ENCODE measurements at regions not wholly inside any gene's neighbourhood (a gene's known extent, or its start where the extent isn't known, plus 50 kb on each side); places are given as distances from the start of the nearest gene placed in this dataset.
"Not testable (repeated sequence)": the region's sequence is repeated elsewhere in the genome, so short reads cannot be mapped to it uniquely, and the experiment has no call there.

DNA sequence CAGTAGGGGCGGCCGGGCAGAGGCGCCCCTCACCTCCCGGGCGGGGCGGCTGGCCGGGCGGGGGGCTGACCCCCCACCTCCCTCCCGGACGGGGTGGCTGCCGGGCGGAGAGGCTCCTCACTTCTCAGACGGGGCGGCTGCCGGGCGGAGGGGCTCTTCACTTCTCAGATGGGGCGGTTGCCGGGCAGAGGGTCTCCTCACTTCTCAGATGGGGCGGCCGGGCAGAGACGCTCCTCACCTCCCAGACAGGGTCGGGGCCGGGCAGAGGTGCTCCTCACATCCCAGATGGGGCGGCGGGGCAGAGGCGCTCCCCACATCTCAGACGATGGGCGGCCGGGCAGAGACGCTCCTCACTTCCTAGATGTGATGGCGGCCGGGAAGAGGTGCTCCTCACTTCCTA lies 389.8 kb downstream of the DSEL start:
- WGBS (ENCODE audit: insufficient coverage, low lambda C conversion rate), result no CpG with 5 or more reads among the region's 32 CpGs
- not testable (repeated sequence) for H3K27me3 ChIP-seq (ENCODE audit: control insufficient read depth, insufficient read depth, low read length); H3K4me3 ChIP-seq (ENCODE audit: low read length); H3K36me3 ChIP-seq (ENCODE audit: control insufficient read depth, insufficient read depth, low read length); H3K27ac ChIP-seq (ENCODE audit: low read length); H3K9me3 ChIP-seq (ENCODE audit: control insufficient read depth, low read depth, low read length); DNase-seq; H3K4me1 ChIP-seq (ENCODE audit: control insufficient read depth, insufficient read depth, low read length)

DNA sequence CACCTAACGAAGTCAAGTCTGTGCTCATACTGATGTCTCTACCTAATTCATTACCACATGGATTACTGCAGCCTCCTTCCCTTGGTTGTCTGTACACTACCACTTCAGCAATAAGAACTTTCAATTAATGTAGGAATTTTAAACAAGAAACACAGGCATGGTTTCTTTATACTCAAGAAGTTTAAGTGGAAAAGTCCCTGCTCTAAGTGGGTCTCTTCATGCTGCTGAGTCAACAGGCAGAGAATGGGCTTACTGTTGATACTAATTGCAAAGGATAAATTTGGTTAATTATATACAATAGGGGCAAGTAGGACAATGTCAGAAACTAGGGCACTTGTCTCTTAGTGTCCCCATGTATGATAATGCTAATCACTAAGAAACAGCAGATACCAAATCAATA lies 392.6 kb downstream of the DSEL start:
- no peaks in the 10 kb centered on the region for H3K36me3 ChIP-seq (ENCODE audit: control insufficient read depth, insufficient read depth, low read length)
- H3K9me3 ChIP-seq (ENCODE audit: control insufficient read depth, low read depth, low read length), result peaks cover 7% of the 10 kb centered on the region
- no peaks in the 10 kb centered on the region for H3K4me1 ChIP-seq (ENCODE audit: control insufficient read depth, insufficient read depth, low read length)
- no peak overlapping the region for H3K4me3 ChIP-seq (ENCODE audit: low read length)
- H3K27me3 ChIP-seq (ENCODE audit: control insufficient read depth, insufficient read depth, low read length), result no peaks in the 10 kb centered on the region
- no peak overlapping the region for H3K27ac ChIP-seq (ENCODE audit: low read length)
- no peak for DNase-seq
- no CpG with 5 or more reads among the region's 1 CpG for WGBS (ENCODE audit: insufficient coverage, low lambda C conversion rate)

GRCh38 chr18:67117804-67118203 lies 398.7 kb downstream of the DSEL start:
- Histone ChIP-seq H3K9me3 (ENCODE audit: control insufficient read depth, low read depth, low read length) (no peaks in the 10 kb centered on the region), H3K4me1 (ENCODE audit: control insufficient read depth, insufficient read depth, low read length) (no peaks in the 10 kb centered on the region), H3K36me3 (ENCODE audit: control insufficient read depth, insufficient read depth, low read length) (no peaks in the 10 kb centered on the region), H3K27ac (ENCODE audit: low read length) (no peak overlapping the region), H3K27me3 (ENCODE audit: control insufficient read depth, insufficient read depth, low read length) (no peaks in the 10 kb centered on the region), H3K4me3 (ENCODE audit: low read length) (no peak overlapping the region)
- DNase-seq, result no peak

DNA sequence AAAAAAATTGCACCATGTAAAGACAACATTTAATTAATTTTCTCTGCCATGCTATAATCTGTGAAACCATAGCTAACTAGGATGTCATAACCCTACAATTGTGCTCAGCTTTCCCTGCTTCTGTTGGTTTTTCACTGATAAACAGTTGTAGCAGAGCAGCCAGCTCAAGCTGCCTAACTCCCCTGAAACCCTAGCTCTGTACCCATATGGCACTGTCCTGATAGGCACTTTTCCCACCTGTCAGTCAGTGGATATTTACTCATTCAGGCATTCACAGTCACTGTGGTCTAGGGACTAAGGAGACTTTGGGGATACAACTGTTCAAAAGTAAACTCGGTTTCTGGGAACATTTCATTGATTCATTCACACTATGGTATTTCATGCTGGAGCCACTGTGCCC lies 407.0 kb downstream of the DSEL start:
- no peaks in the 10 kb centered on the region for H3K27me3 ChIP-seq (ENCODE audit: control insufficient read depth, insufficient read depth, low read length)
- H3K27ac ChIP-seq (ENCODE audit: low read length), result no peak overlapping the region
- DNase-seq, result no peak
- 60% methylated on average over 1 of the region's 1 CpG for WGBS (ENCODE audit: insufficient coverage, low lambda C conversion rate)
- H3K4me1 ChIP-seq (ENCODE audit: control insufficient read depth, insufficient read depth, low read length), result no peaks in the 10 kb centered on the region
- no peaks in the 10 kb centered on the region for H3K9me3 ChIP-seq (ENCODE audit: control insufficient read depth, low read depth, low read length)
- H3K36me3 ChIP-seq (ENCODE audit: control insufficient read depth, insufficient read depth, low read length), result no peaks in the 10 kb centered on the region
- no peak overlapping the region for H3K4me3 ChIP-seq (ENCODE audit: low read length)

DNA sequence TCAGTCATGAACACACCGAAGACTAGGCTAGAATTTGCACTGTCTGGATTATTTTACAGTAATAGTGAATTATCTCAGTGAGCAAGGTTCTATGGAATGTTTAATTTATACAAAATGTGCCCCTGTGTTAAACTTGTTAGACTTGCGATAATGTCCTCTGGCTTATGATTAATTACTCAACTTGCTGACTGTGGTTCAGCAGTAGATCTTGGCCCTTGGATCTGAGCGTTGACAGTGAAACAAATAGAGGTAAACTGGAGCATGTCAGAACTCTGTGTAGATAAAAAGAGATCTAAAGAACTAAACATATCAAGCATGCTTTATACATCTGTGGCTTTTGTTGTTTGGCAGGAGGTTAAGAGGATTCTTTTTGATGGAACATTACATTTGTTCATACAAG lies 407.6 kb downstream of the DSEL start:
- Histone ChIP-seq H3K4me3 (ENCODE audit: low read length) (no peak overlapping the region), H3K9me3 (ENCODE audit: control insufficient read depth, low read depth, low read length) (no peaks in the 10 kb centered on the region), H3K27me3 (ENCODE audit: control insufficient read depth, insufficient read depth, low read length) (no peaks in the 10 kb centered on the region), H3K27ac (ENCODE audit: low read length) (no peak overlapping the region), H3K4me1 (ENCODE audit: control insufficient read depth, insufficient read depth, low read length) (no peaks in the 10 kb centered on the region), H3K36me3 (ENCODE audit: control insufficient read depth, insufficient read depth, low read length) (no peaks in the 10 kb centered on the region)
- WGBS (ENCODE audit: insufficient coverage, low lambda C conversion rate), result 27% methylated on average over 2 of the region's 3 CpGs
- DNase-seq, result peak in 1 of 2 donors; percentile 24

DNA sequence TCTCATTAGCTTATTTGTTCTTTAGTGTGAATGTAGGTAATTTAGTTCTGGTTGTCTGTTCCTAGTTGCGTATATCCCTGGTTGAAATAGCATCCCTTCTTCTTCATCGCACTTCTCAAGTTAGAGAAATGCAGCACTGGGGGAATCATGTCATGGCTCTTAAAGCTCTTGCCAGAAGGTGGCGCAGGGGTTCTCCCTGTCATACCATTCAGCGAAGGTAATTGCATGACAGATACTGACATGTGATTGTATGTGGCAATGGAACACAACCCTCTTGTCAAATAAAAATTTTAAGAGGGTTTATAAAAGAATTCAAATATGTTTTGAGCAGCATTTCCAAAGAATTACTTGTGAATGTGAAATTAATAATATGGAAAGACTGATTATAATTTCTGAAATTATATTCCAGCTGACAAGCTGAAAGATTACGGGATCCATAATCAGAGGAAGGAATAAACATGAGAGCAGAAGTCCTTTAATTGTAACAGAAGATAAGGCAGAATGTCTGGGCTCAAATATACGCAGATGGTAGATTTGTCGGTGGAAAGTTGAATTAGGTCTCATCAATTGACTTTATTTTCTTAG lies 411.7 kb downstream of the DSEL start:
- DNase-seq, result peak; percentile 60 to 67
- H3K9me3 ChIP-seq (ENCODE audit: control insufficient read depth, low read depth, low read length), result no peaks in the 10 kb centered on the region
- WGBS (ENCODE audit: insufficient coverage, low lambda C conversion rate), result 46% methylated on average over 5 of the region's 7 CpGs
- H3K27me3 ChIP-seq (ENCODE audit: control insufficient read depth, insufficient read depth, low read length), result no peaks in the 10 kb centered on the region
- no peak overlapping the region for H3K4me3 ChIP-seq (ENCODE audit: low read length)
- H3K4me1 ChIP-seq (ENCODE audit: control insufficient read depth, insufficient read depth, low read length), result no peaks in the 10 kb centered on the region
- H3K27ac ChIP-seq (ENCODE audit: low read length), result no peak overlapping the region
- no peaks in the 10 kb centered on the region for H3K36me3 ChIP-seq (ENCODE audit: control insufficient read depth, insufficient read depth, low read length)

- Histone ChIP-seq H3K27me3 (ENCODE audit: control insufficient read depth, insufficient read depth, low read length) (no peaks in the 10 kb centered on the region), H3K9me3 (ENCODE audit: control insufficient read depth, low read depth, low read length) (no peaks in the 10 kb centered on the region), H3K4me1 (ENCODE audit: control insufficient read depth, insufficient read depth, low read length) (no peaks in the 10 kb centered on the region), H3K36me3 (ENCODE audit: control insufficient read depth, insufficient read depth, low read length) (no peaks in the 10 kb centered on the region), H3K4me3 (ENCODE audit: low read length) (no peak overlapping the region), H3K27ac (ENCODE audit: low read length) (no peak overlapping the region)
- WGBS (ENCODE audit: insufficient coverage, low lambda C conversion rate), result no CpG with 5 or more reads among the region's 2 CpGs
- no peak for DNase-seq
These were observed 422.4 kb downstream of the DSEL start for GRCh38 chr18:67094123-67094522.

DNA sequence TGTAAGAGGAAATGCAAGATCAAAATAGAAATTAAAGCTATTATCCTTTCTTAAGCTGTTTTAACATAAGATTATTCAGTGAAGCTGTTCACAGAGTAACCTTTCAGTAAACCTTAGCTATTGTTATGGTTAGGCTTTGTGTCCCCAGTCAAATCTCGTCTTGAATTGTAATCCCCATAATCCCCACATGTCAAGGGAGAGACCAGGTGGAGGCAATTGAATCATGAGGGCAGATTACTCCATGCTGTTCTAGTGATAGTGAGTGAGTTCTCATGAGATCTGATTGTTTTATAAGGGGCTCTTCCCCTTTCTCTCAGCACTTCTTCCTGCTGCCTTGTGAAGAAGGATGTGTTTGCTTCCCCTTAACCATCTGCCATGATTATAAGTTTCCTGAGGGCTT lies 424.4 kb downstream of the DSEL start:
- Histone ChIP-seq H3K36me3 (ENCODE audit: control insufficient read depth, insufficient read depth, low read length) (no peaks in the 10 kb centered on the region), H3K27me3 (ENCODE audit: control insufficient read depth, insufficient read depth, low read length) (no peaks in the 10 kb centered on the region), H3K4me1 (ENCODE audit: control insufficient read depth, insufficient read depth, low read length) (no peaks in the 10 kb centered on the region), H3K27ac (ENCODE audit: low read length) (no peak overlapping the region), H3K4me3 (ENCODE audit: low read length) (no peak overlapping the region), H3K9me3 (ENCODE audit: control insufficient read depth, low read depth, low read length) (no peaks in the 10 kb centered on the region)
- DNase-seq, result no peak
- WGBS (ENCODE audit: insufficient coverage, low lambda C conversion rate), result no CpG with 5 or more reads among the region's 1 CpG

DNA sequence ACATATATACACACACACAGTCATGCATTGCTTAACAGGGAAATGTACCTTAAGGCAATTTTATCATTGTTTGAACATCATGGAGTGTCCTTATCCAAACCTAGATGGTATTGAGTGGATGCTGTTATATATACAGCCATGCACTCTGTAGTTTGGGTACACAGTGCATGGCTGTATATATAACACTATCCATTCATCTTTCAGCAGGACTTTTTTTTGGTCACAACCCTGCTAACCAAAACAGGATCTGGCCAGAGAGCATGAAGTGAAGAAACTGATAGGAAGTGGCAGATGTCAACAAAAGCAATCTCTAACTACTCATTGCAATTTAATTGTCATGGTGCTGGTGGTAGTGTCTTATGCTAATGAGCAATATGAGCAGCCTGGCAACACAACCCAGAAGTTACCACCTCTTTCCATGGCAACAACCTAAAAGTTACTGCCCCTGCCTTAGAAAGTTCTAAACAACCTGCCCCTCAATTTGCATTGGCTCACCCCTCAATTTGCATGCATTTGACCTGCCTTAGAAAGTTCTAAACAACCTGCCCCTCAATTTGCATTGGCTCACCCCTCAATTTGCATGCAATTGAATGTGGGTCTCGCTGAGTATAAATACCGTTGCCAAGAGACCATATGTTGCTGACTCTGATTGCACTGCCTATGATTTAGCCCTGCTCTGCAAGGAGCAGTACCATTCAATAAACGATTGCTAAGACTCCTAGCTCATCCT lies 434.9 kb downstream of the DSEL start:
- no peaks in the 10 kb centered on the region for H3K9me3 ChIP-seq (ENCODE audit: control insufficient read depth, low read depth, low read length)
- no peaks in the 10 kb centered on the region for H3K27me3 ChIP-seq (ENCODE audit: control insufficient read depth, insufficient read depth, low read length)
- H3K36me3 ChIP-seq (ENCODE audit: control insufficient read depth, insufficient read depth, low read length), result no peaks in the 10 kb centered on the region
- no peak overlapping the region for H3K4me3 ChIP-seq (ENCODE audit: low read length)
- H3K4me1 ChIP-seq (ENCODE audit: control insufficient read depth, insufficient read depth, low read length), result no peaks in the 10 kb centered on the region
- no peak overlapping the region for H3K27ac ChIP-seq (ENCODE audit: low read length)
- DNase-seq, result no peak
- no CpG with 5 or more reads among the region's 3 CpGs for WGBS (ENCODE audit: insufficient coverage, low lambda C conversion rate)

DNA sequence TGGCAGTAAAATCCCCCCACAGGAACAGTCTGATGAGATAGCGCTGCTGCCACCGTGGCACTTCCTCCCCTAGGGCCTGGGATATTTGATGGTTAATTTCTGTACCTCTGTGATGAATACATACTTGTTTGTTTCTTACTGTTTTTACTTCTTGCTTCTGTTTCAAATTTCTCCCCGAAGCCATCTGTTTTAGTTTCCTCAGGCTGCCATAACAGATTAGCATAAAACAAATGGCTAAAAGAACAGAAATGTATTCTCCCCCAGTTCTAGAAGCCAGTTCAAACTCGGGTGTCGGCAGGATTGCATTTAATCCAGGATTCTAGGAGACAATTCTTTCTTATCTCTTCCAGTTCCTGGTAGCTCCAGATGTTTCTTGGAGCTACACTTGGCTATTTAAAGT lies 435.9 kb downstream of the DSEL start:
- Histone ChIP-seq H3K9me3 (ENCODE audit: control insufficient read depth, low read depth, low read length) (no peaks in the 10 kb centered on the region), H3K27ac (ENCODE audit: low read length) (no peak overlapping the region), H3K27me3 (ENCODE audit: control insufficient read depth, insufficient read depth, low read length) (no peaks in the 10 kb centered on the region), H3K4me3 (ENCODE audit: low read length) (no peak overlapping the region), H3K36me3 (ENCODE audit: control insufficient read depth, insufficient read depth, low read length) (no peaks in the 10 kb centered on the region), H3K4me1 (ENCODE audit: control insufficient read depth, insufficient read depth, low read length) (no peaks in the 10 kb centered on the region)
- no peak for DNase-seq
- 86% methylated on average over 1 of the region's 5 CpGs for WGBS (ENCODE audit: insufficient coverage, low lambda C conversion rate)

GRCh38 chr18:67074309-67074708 lies 442.2 kb downstream of the DSEL start:
- DNase-seq, result peak; percentile 5 to 30
- WGBS (ENCODE audit: insufficient coverage, low lambda C conversion rate), result 25% methylated on average over 3 of the region's 4 CpGs
- Histone ChIP-seq H3K4me3 (ENCODE audit: low read length) (no peak overlapping the region), H3K27ac (ENCODE audit: low read length) (no peak overlapping the region), H3K36me3 (ENCODE audit: control insufficient read depth, insufficient read depth, low read length) (no peaks in the 10 kb centered on the region), H3K9me3 (ENCODE audit: control insufficient read depth, low read depth, low read length) (no peaks in the 10 kb centered on the region), H3K27me3 (ENCODE audit: control insufficient read depth, insufficient read depth, low read length) (no peaks in the 10 kb centered on the region), H3K4me1 (ENCODE audit: control insufficient read depth, insufficient read depth, low read length) (no peaks in the 10 kb centered on the region)
